ENCODE measurements at regions not wholly inside any gene's neighbourhood (a gene's known extent, or its start where the extent isn't known, plus 50 kb on each side); places are given as distances from the start of the nearest gene placed in this dataset.

- Histone ChIP-seq H3K4me1 (no peaks in the 10 kb centered on the region), H3K27me3 (no peaks in the 10 kb centered on the region), H3K4me3 (no peak overlapping the region), H3K9me3 (peaks cover 0 to 5% (median 0%) of the 10 kb centered on the region in 4 donors), H3K27ac (no peak overlapping the region), H3K36me3 (no peaks in the 10 kb centered on the region)
- TF ChIP-seq POLR2A (IDR thresholded peaks at IDR 0.05) (no peak), EP300 (IDR thresholded peaks at IDR 0.05) (no peak), CTCF (IDR thresholded peaks at IDR 0.05) (no peak)
- DNase-seq (ENCODE audit: low spot score in 2 of 2): no peak
These were observed 300.2 kb downstream of the OTOL1 start for GRCh38 chr3:161796780-161797179.

GRCh38 chr3:161798016-161798415 lies 301.4 kb downstream of the OTOL1 start:
- Histone ChIP-seq H3K4me1 (no peaks in the 10 kb centered on the region), H3K27me3 (no peaks in the 10 kb centered on the region), H3K9me3 (peaks cover 0 to 5% (median 0%) of the 10 kb centered on the region in 4 donors), H3K36me3 (no peaks in the 10 kb centered on the region), H3K4me3 (no peak overlapping the region), H3K27ac (no peak overlapping the region)
- TF ChIP-seq EP300 (IDR thresholded peaks at IDR 0.05) (no peak), POLR2A (IDR thresholded peaks at IDR 0.05) (no peak), CTCF (IDR thresholded peaks at IDR 0.05) (no peak)
- 79 to 82% methylated on average over 3 of the region's 3 CpGs for WGBS, 2 donors
- no peak for DNase-seq (ENCODE audit: low spot score in 2 of 2)

GRCh38 chr3:161800985-161801559 lies 304.5 kb downstream of the OTOL1 start:
- Histone ChIP-seq H3K27ac (no peak overlapping the region), H3K36me3 (no peaks in the 10 kb centered on the region), H3K4me3 (no peak overlapping the region), H3K27me3 (no peaks in the 10 kb centered on the region), H3K9me3 (peaks cover 0 to 5% (median 0%) of the 10 kb centered on the region in 4 donors), H3K4me1 (no peaks in the 10 kb centered on the region)
- TF ChIP-seq CTCF (IDR thresholded peaks at IDR 0.05) (no peak), POLR2A (IDR thresholded peaks at IDR 0.05) (no peak)
- no peak for DNase-seq (ENCODE audit: low spot score in 2 of 2)
- 42 to 89% methylated on average over 1 of the region's 1 CpG for WGBS, 2 donors

- H3K9me3 ChIP-seq: no peaks in the 10 kb centered on the region
- no peak for DNase-seq (ENCODE audit: low spot score in 2 of 2)
- no peaks in the 10 kb centered on the region for H3K36me3 ChIP-seq
- no peak for TF ChIP-seq CTCF (IDR thresholded peaks at IDR 0.05)
- TF ChIP-seq EP300 (IDR thresholded peaks at IDR 0.05): no peak
- no peak for TF ChIP-seq POLR2A (IDR thresholded peaks at IDR 0.05)
- WGBS, 2 donors: 90 to 92% methylated on average over 1 of the region's 1 CpG
- H3K4me3 ChIP-seq: no peak overlapping the region
- no peaks in the 10 kb centered on the region for H3K27me3 ChIP-seq
- no peaks in the 10 kb centered on the region for H3K4me1 ChIP-seq
- no peak overlapping the region for H3K27ac ChIP-seq
These were observed 321.5 kb downstream of the OTOL1 start for GRCh38 chr3:161818106-161818505.

GRCh38 chr3:161821591-161821990 lies 325.0 kb downstream of the OTOL1 start:
- Histone ChIP-seq H3K4me3 (no peak overlapping the region), H3K4me1 (no peaks in the 10 kb centered on the region)
- TF ChIP-seq CTCF (IDR thresholded peaks at IDR 0.05): no peak
- TF ChIP-seq POLR2A (IDR thresholded peaks at IDR 0.05): no peak
- TF ChIP-seq EP300 (IDR thresholded peaks at IDR 0.05): no peak

More at GRCh38 chr3:161821591-161821990, 325.0 kb downstream of the OTOL1 start:
- H3K27me3 ChIP-seq: no peaks in the 10 kb centered on the region
- no peak for DNase-seq (ENCODE audit: low spot score in 2 of 2)
- no peaks in the 10 kb centered on the region for H3K36me3 ChIP-seq
- no peaks in the 10 kb centered on the region for H3K9me3 ChIP-seq
- H3K27ac ChIP-seq: no peak overlapping the region
- WGBS, 2 donors: 36 to 48% methylated on average over 1 of the region's 1 CpG

Measured in tibial nerve (tissue), 4 donors.